ENCODE measurements at regions not wholly inside any gene's neighbourhood (a gene's known extent, or its start where the extent isn't known, plus 50 kb on each side); places are given as distances from the start of the nearest gene placed in this dataset.

DNA sequence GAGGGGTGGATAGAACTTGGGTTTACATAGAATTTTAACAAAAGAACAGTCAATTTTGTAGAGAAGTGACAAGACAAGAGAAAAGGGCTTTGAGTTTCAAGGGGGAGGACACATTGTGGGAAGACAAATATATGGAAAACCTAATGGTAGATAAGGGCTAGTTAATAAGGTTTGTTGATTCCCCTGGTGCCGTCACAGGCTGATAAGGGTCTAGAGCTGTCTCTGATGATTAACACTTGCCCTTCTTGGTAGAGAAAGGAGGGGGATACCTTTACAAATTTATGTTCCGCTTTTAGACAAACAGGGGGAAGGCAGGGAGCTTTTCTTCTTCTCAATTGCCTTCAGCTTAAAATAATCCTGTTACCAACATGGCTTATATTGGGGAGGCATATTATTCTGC lies 124.3 kb downstream of the ETS2 start:
- no peak overlapping the region for H3K4me2 ChIP-seq (ENCODE audit: insufficient read depth, low read length)
- H3K9me3 ChIP-seq (ENCODE audit: low read depth, low read length): peaks cover 6% of the 10 kb centered on the region
- H3K36me3 ChIP-seq (ENCODE audit: insufficient read depth, low read length): no peaks in the 10 kb centered on the region
- no peaks in the 10 kb centered on the region for H3K27me3 ChIP-seq (ENCODE audit: insufficient read depth, low read length)
- H3K79me2 ChIP-seq (ENCODE audit: insufficient read depth, low read length): no peaks in the 10 kb centered on the region
- DNase-seq (ENCODE audit: insufficient read length, low spot score, missing footprints): no peak
- peaks cover 7% of the 10 kb centered on the region for H3K4me1 ChIP-seq (ENCODE audit: insufficient read depth, low read length)
- no peak overlapping the region for H2AFZ ChIP-seq (ENCODE audit: low read length)
- H3K27ac ChIP-seq (ENCODE audit: low read depth, low read length): no peak overlapping the region
- TF ChIP-seq, protein P1, sequence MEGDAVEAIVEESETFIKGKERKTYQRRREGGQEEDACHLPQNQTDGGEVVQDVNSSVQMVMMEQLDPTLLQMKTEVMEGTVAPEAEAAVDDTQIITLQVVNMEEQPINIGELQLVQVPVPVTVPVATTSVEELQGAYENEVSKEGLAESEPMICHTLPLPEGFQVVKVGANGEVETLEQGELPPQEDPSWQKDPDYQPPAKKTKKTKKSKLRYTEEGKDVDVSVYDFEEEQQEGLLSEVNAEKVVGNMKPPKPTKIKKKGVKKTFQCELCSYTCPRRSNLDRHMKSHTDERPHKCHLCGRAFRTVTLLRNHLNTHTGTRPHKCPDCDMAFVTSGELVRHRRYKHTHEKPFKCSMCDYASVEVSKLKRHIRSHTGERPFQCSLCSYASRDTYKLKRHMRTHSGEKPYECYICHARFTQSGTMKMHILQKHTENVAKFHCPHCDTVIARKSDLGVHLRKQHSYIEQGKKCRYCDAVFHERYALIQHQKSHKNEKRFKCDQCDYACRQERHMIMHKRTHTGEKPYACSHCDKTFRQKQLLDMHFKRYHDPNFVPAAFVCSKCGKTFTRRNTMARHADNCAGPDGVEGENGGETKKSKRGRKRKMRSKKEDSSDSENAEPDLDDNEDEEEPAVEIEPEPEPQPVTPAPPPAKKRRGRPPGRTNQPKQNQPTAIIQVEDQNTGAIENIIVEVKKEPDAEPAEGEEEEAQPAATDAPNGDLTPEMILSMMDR (IDR thresholded peaks at IDR 0.05; ENCODE audit: extremely low read depth, low read depth, low read length): no peak
- H4K20me1 ChIP-seq (ENCODE audit: insufficient read depth, low read length): no peaks in the 10 kb centered on the region
- no peak overlapping the region for H3K4me3 ChIP-seq (ENCODE audit: insufficient read depth, low read length)

- H2AFZ ChIP-seq (ENCODE audit: low read length): no peak overlapping the region
- no peaks in the 10 kb centered on the region for H3K79me2 ChIP-seq (ENCODE audit: insufficient read depth, low read length)
- no peak overlapping the region for H3K4me2 ChIP-seq (ENCODE audit: insufficient read depth, low read length)
- TF ChIP-seq, protein P1 (IDR thresholded peaks at IDR 0.05; ENCODE audit: extremely low read depth, low read depth, low read length): no peak
- no peaks in the 10 kb centered on the region for H3K36me3 ChIP-seq (ENCODE audit: insufficient read depth, low read length)
- H3K4me1 ChIP-seq (ENCODE audit: insufficient read depth, low read length): peaks cover 7% of the 10 kb centered on the region
- no peak overlapping the region for H3K27ac ChIP-seq (ENCODE audit: low read depth, low read length)
- H4K20me1 ChIP-seq (ENCODE audit: insufficient read depth, low read length): no peaks in the 10 kb centered on the region
- DNase-seq (ENCODE audit: insufficient read length, low spot score, missing footprints): no peak
- H3K4me3 ChIP-seq (ENCODE audit: insufficient read depth, low read length): no peak overlapping the region
- no peaks in the 10 kb centered on the region for H3K27me3 ChIP-seq (ENCODE audit: insufficient read depth, low read length)
- peaks cover 6% of the 10 kb centered on the region for H3K9me3 ChIP-seq (ENCODE audit: low read depth, low read length)
Observed at GRCh38 chr21:38929652-38930051, 123.9 kb downstream of the ETS2 start.

DNA sequence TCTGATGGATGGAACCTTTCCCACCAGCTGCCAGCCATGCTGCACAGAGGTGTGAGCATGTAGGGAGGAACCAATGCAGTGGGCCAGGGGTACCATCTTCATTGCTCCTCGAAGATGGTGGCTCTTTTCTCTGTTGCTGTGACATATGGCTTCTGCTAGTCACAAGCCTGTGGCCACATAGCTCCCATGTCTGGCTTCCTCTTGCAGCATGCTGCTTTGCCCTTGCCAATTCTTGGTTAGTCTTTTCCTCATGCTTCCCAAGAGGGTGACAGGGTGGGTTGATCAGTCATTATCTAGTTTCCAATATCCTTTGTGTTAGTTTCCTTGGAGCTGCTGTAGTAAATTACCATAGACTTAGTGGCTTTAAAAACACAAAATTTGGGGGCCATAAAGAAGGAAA lies 123.4 kb downstream of the ETS2 start:
- H3K36me3 ChIP-seq (ENCODE audit: insufficient read depth, low read length): no peaks in the 10 kb centered on the region
- H2AFZ ChIP-seq (ENCODE audit: low read length): no peak overlapping the region
- H3K4me2 ChIP-seq (ENCODE audit: insufficient read depth, low read length): no peak overlapping the region
- no peak overlapping the region for H3K4me3 ChIP-seq (ENCODE audit: insufficient read depth, low read length)
- H4K20me1 ChIP-seq (ENCODE audit: insufficient read depth, low read length): no peaks in the 10 kb centered on the region
- no peaks in the 10 kb centered on the region for H3K27me3 ChIP-seq (ENCODE audit: insufficient read depth, low read length)
- H3K79me2 ChIP-seq (ENCODE audit: insufficient read depth, low read length): no peaks in the 10 kb centered on the region
- H3K9me3 ChIP-seq (ENCODE audit: low read depth, low read length): peaks cover 6% of the 10 kb centered on the region
- no peak overlapping the region for H3K27ac ChIP-seq (ENCODE audit: low read depth, low read length)
- TF ChIP-seq, protein P1 (IDR thresholded peaks at IDR 0.05; ENCODE audit: extremely low read depth, low read depth, low read length): no peak
- DNase-seq (ENCODE audit: insufficient read length, low spot score, missing footprints): no peak
- H3K4me1 ChIP-seq (ENCODE audit: insufficient read depth, low read length): peaks cover 7% of the 10 kb centered on the region

DNA sequence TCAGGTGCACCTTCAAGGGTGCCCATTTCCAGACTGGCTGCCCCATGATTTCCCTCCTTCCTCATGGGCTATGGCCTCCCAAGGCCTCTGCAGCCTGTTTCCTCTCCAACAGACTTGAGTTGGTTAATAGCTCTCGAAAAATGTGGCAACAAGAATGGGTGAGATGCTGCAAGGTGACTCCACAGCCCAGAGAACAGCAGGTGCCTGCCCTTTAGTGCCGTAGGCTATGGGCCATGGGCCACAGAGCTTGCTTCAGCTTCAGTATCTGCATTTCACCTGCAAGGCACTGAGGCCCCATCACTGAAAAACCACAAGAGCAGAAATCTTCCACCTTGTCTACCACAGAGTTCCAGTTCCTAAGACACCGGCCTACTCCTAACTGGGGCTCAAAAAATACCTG lies 122.0 kb downstream of the ETS2 start:
- no peaks in the 10 kb centered on the region for H3K79me2 ChIP-seq (ENCODE audit: insufficient read depth, low read length)
- no peaks in the 10 kb centered on the region for H4K20me1 ChIP-seq (ENCODE audit: insufficient read depth, low read length)
- H3K4me3 ChIP-seq (ENCODE audit: insufficient read depth, low read length): no peak overlapping the region
- H3K36me3 ChIP-seq (ENCODE audit: insufficient read depth, low read length): no peaks in the 10 kb centered on the region
- TF ChIP-seq, protein P1 (IDR thresholded peaks at IDR 0.05; ENCODE audit: extremely low read depth, low read depth, low read length): no peak
- H2AFZ ChIP-seq (ENCODE audit: low read length): no peak overlapping the region
- DNase-seq (ENCODE audit: insufficient read length, low spot score, missing footprints): no peak
- peaks cover 7% of the 10 kb centered on the region for H3K4me1 ChIP-seq (ENCODE audit: insufficient read depth, low read length)
- peaks cover 6% of the 10 kb centered on the region for H3K9me3 ChIP-seq (ENCODE audit: low read depth, low read length)
- no peak overlapping the region for H3K27ac ChIP-seq (ENCODE audit: low read depth, low read length)
- H3K27me3 ChIP-seq (ENCODE audit: insufficient read depth, low read length): no peaks in the 10 kb centered on the region
- no peak overlapping the region for H3K4me2 ChIP-seq (ENCODE audit: insufficient read depth, low read length)
